ENCODE measurements at regions not wholly inside any gene's neighbourhood (a gene's known extent, or its start where the extent isn't known, plus 50 kb on each side); places are given as distances from the start of the nearest gene placed in this dataset.

DNA sequence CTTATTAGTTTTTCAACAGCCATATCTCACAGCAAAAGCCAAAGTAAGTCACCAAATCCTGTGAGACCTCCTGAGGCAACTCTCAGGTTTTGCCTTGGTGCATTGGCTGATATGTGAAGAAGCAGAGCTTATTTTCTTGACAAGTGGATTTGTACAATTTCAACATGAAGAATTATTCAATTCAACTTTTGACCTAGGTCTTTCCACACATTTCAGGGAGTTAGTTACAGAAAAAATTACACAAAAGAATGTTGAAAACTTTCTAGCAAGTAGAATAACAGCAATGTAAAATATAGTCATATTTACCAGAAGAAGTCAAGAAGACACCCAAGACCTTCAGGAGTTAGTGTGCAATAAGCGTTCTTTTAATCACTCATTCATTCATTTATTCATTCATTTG is 62.4 kb upstream of the ADRB2 start:
- in situ Hi-C loops (cut with HindIII; ENCODE audit: extremely low pct_ligation_motif_present, low pct_unique_long_range_greater_than_20kb), result no loop called here
- 3% methylated on average over 1 of the region's 1 CpG for WGBS (ENCODE audit: low lambda C conversion rate)
- no peaks in the 10 kb centered on the region for H3K4me1 ChIP-seq (ENCODE audit: insufficient read depth, low read length)
- H3K4me2 ChIP-seq (ENCODE audit: low read depth, low read length), result no peak overlapping the region
- ATAC-seq, result no peak
- DNase-seq (ENCODE audit: low spot score), result no peak
- no peak overlapping the region for H2AFZ ChIP-seq (ENCODE audit: low read length)
- FAIRE-seq, result no peak
- H3K79me2 ChIP-seq (ENCODE audit: insufficient read depth, low read length), result no peaks in the 10 kb centered on the region
- TF ChIP-seq ZNF160 (CRISPR knock-in tag; IDR thresholded peaks at IDR 0.05), result no peak
- no peak for TF ChIP-seq ZFAT (CRISPR knock-in tag; conservative IDR thresholded peaks at IDR 0.05)
- no peak for TF ChIP-seq ASH2L (IDR thresholded peaks at IDR 0.05; ENCODE audit: insufficient read length, low read depth, low read length)
- TF ChIP-seq RORA (CRISPR knock-in tag; IDR thresholded peaks at IDR 0.05), result no peak
- no peak for TF ChIP-seq AGO1 (IDR thresholded peaks at IDR 0.05; ENCODE audit: low read depth, low read length, poor library complexity, severe bottlenecking)
- intact Hi-C loops (cut with micrococcal nuclease; ENCODE audit: unreplicated experiment), result no loop called here
- no peak overlapping the region for H3K4me3 ChIP-seq (replicated peaks in 1 of 3; ENCODE audit: insufficient read depth in 1 of 3, low read depth in 2 of 3, low read length in 3 of 3)
- POLR2A ChIA-PET, result no interaction called here
- CTCF ChIA-PET (ENCODE audit: low intra/inter-chr PET ratio, low total read pairs), result no interaction called here
- H3K9ac ChIP-seq (ENCODE audit: insufficient read depth, low read depth, low read length), result no peak overlapping the region
- H3K9me3 ChIP-seq (ENCODE audit: low read length), result no peaks in the 10 kb centered on the region
- no TSS peak for BruUV-seq (replicated peaks)
- H4K20me1 ChIP-seq (ENCODE audit: insufficient read depth, low read length), result no peaks in the 10 kb centered on the region
- no peaks in the 10 kb centered on the region for H3K36me3 ChIP-seq (replicated peaks in 1 of 2; ENCODE audit: control insufficient read depth in 1 of 2, insufficient read depth in 2 of 2, low read length in 2 of 2)
- no peaks in the 10 kb centered on the region for H3K27me3 ChIP-seq (ENCODE audit: control insufficient read depth in 1 of 2, insufficient read depth in 2 of 2, low read length in 2 of 2)
- no peak overlapping the region for H3K27ac ChIP-seq (ENCODE audit: extremely low read length, insufficient read depth, low read length)

- Histone ChIP-seq H3K27me3 (ENCODE audit: control insufficient read depth in 1 of 2, insufficient read depth in 2 of 2, low read length in 2 of 2) (no peaks in the 10 kb centered on the region), H3K27ac (ENCODE audit: extremely low read length, insufficient read depth, low read length) (no peak overlapping the region), H3K79me2 (ENCODE audit: insufficient read depth, low read length) (no peaks in the 10 kb centered on the region), H2AFZ (ENCODE audit: low read length) (no peak overlapping the region), H3K9me3 (ENCODE audit: low read length) (no peaks in the 10 kb centered on the region), H4K20me1 (ENCODE audit: insufficient read depth, low read length) (no peaks in the 10 kb centered on the region), H3K4me2 (ENCODE audit: low read depth, low read length) (no peak overlapping the region), H3K4me3 (replicated peaks in 1 of 3; ENCODE audit: insufficient read depth in 1 of 3, low read depth in 2 of 3, low read length in 3 of 3) (no peak overlapping the region), H3K9ac (ENCODE audit: insufficient read depth, low read depth, low read length) (no peak overlapping the region), H3K4me1 (ENCODE audit: insufficient read depth, low read length) (no peaks in the 10 kb centered on the region), H3K36me3 (replicated peaks in 1 of 2; ENCODE audit: control insufficient read depth in 1 of 2, insufficient read depth in 2 of 2, low read length in 2 of 2) (no peaks in the 10 kb centered on the region)
- ATAC-seq (no peak), DNase-seq (ENCODE audit: low spot score) (no peak), FAIRE-seq (no peak)
- BruUV-seq (replicated peaks), result no TSS peak
- CTCF ChIA-PET (ENCODE audit: low intra/inter-chr PET ratio, low total read pairs), result no interaction called here
- intact Hi-C loops (cut with micrococcal nuclease; ENCODE audit: unreplicated experiment) (no loop called here), in situ Hi-C loops (cut with HindIII; ENCODE audit: extremely low pct_ligation_motif_present, low pct_unique_long_range_greater_than_20kb) (no loop called here)
- POLR2A ChIA-PET, result no interaction called here
- 50% methylated on average over 1 of the region's 1 CpG for WGBS (ENCODE audit: low lambda C conversion rate)
- no peak for TF ChIP-seq ZNF776 (CRISPR knock-in tag; IDR thresholded peaks at IDR 0.05)
- no peak for TF ChIP-seq HNF1A (IDR thresholded peaks at IDR 0.05; ENCODE audit: low read depth)
- no peak for TF ChIP-seq HNF1A (CRISPR knock-in tag; IDR thresholded peaks at IDR 0.05; ENCODE audit: borderline replicate concordance)
- TF ChIP-seq, protein P1, sequence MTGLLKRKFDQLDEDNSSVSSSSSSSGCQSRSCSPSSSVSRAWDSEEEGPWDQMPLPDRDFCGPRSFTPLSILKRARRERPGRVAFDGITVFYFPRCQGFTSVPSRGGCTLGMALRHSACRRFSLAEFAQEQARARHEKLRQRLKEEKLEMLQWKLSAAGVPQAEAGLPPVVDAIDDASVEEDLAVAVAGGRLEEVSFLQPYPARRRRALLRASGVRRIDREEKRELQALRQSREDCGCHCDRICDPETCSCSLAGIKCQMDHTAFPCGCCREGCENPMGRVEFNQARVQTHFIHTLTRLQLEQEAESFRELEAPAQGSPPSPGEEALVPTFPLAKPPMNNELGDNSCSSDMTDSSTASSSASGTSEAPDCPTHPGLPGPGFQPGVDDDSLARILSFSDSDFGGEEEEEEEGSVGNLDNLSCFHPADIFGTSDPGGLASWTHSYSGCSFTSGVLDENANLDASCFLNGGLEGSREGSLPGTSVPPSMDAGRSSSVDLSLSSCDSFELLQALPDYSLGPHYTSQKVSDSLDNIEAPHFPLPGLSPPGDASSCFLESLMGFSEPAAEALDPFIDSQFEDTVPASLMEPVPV (CRISPR knock-in tag; IDR thresholded peaks at IDR 0.05), result no peak
- TF ChIP-seq MEF2D (CRISPR knock-in tag; IDR thresholded peaks at IDR 0.05), result no peak
- no peak for TF ChIP-seq TGIF2 (CRISPR knock-in tag; IDR thresholded peaks at IDR 0.05)
- no peak for TF ChIP-seq HNRNPUL1 (IDR thresholded peaks at IDR 0.05; ENCODE audit: low read depth, low read length)
- TF ChIP-seq, protein P2, sequence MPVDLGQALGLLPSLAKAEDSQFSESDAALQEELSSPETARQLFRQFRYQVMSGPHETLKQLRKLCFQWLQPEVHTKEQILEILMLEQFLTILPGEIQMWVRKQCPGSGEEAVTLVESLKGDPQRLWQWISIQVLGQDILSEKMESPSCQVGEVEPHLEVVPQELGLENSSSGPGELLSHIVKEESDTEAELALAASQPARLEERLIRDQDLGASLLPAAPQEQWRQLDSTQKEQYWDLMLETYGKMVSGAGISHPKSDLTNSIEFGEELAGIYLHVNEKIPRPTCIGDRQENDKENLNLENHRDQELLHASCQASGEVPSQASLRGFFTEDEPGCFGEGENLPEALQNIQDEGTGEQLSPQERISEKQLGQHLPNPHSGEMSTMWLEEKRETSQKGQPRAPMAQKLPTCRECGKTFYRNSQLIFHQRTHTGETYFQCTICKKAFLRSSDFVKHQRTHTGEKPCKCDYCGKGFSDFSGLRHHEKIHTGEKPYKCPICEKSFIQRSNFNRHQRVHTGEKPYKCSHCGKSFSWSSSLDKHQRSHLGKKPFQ (CRISPR knock-in tag; IDR thresholded peaks at IDR 0.05; ENCODE audit: insufficient replicate concordance), result no peak
These were observed 61.4 kb upstream of the ADRB2 start for GRCh38 chr5:148765061-148765460.

All from HepG2 (cell line).